ENCODE measurements at regions not wholly inside any gene's neighbourhood (a gene's known extent, or its start where the extent isn't known, plus 50 kb on each side); places are given as distances from the start of the nearest gene placed in this dataset.

- TF ChIP-seq ZSCAN30 (CRISPR knock-in tag; IDR thresholded peaks at IDR 0.05) (no peak), ZNF350 (CRISPR knock-in tag; IDR thresholded peaks at IDR 0.05; ENCODE audit: borderline replicate concordance, low read depth) (no peak), RNF2 (conservative IDR thresholded peaks at IDR 0.05; ENCODE audit: low read depth) (no peak), ZNF362 (CRISPR knock-in tag; IDR thresholded peaks at IDR 0.05; ENCODE audit: borderline replicate concordance) (no peak), ZNF484 (CRISPR knock-in tag; IDR thresholded peaks at IDR 0.05; ENCODE audit: borderline replicate concordance, low read depth) (no peak)
These were observed 282.3 kb downstream of the FOXA2 start for GRCh38 chr20:22302039-22302438.

Measured in HepG2 (cell line).